ENCODE measurements at regions not wholly inside any gene's neighbourhood (a gene's known extent, or its start where the extent isn't known, plus 50 kb on each side); places are given as distances from the start of the nearest gene placed in this dataset.

DNA sequence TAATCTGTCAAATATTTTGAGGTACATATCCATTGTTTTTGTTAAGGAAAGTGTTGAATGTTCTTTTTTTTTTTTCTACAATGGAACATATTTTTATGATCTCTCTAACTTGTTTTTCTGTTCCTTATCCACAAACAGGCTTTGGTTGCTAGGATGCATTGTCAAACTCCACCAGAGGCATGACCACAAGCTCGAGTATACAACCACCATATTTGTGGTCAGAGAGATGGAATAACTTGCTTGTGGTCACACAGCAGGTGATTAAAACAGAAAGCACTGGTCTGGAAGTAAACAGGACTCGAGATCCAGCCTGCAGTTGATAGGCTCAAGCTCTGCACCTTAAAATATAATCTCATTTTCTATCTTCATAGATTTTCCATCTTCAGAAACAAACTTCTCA is 105.8 kb upstream of the ADAMTS18 start:
- Histone ChIP-seq H3K4me3 (ENCODE audit: extremely low read depth in 1 of 4, insufficient read depth in 2 of 4, low read depth in 3 of 4, low read length in 4 of 4) (no peak overlapping the region), H2AFZ (ENCODE audit: low read length) (peak overlapping the region; percentile 76; the same call in 1 of the 2 replicates), H2BK120ac (replicated peaks; ENCODE audit: low read depth, low read length) (no peak overlapping the region), H3K4ac (replicated peaks; ENCODE audit: insufficient read length, low read depth, low read length) (no peak overlapping the region), H3K9ac (replicated peaks in 1 of 4; ENCODE audit: extremely low read depth in 1 of 4, low read depth in 3 of 4, low read length in 3 of 4) (no peak overlapping the region), H3K27me3 (replicated peaks in 1 of 4; ENCODE audit: control insufficient read depth in 3 of 4, extremely low read depth in 1 of 4, insufficient read depth in 3 of 4, low read length in 3 of 4) (no peaks in the 10 kb centered on the region), H3K56ac (replicated peaks; ENCODE audit: insufficient read length, low read depth, low read length) (no peak overlapping the region), H3K23ac (ENCODE audit: insufficient read length) (no peak overlapping the region), H3K18ac (ENCODE audit: extremely low read depth, low read length) (no peak overlapping the region), H3K9me3 (ENCODE audit: insufficient read depth in 2 of 2, low read depth in 1 of 2, low read length in 1 of 2) (no peaks in the 10 kb centered on the region), H3K4me2 (ENCODE audit: insufficient read depth in 1 of 2, low read depth in 2 of 2, low read length in 2 of 2) (peak overlapping the region in 1 of 2 experiments; percentile 7; a peak in 1 of 4 replicates), H3K23me2 (ENCODE audit: low read depth, low read length) (no peaks in the 10 kb centered on the region), H3K36me3 (ENCODE audit: control insufficient read depth in 2 of 4, insufficient read depth in 4 of 4, low read length in 3 of 4) (no peaks in the 10 kb centered on the region), H3K27ac (ENCODE audit: low read depth, low read length) (no peak overlapping the region), H3K79me2 (ENCODE audit: control insufficient read depth in 1 of 2, insufficient read depth in 2 of 2, low read length in 2 of 2) (no peaks in the 10 kb centered on the region), H4K5ac (ENCODE audit: insufficient read length, low read depth, low read length) (no peak overlapping the region), H3K4me1 (replicated peaks in 1 of 4; ENCODE audit: control insufficient read depth in 3 of 4, insufficient read depth in 4 of 4, low read length in 3 of 4) (peaks cover 0 to 8% (median 4%) of the 10 kb centered on the region in 4 experiments; a peak in 2 of 7 replicates), H4K20me1 (replicated peaks in 1 of 2; ENCODE audit: control insufficient read depth in 1 of 2, insufficient read depth in 2 of 2, low read length in 2 of 2) (no peaks in the 10 kb centered on the region), H4K91ac (replicated peaks; ENCODE audit: insufficient read length, low read length) (no peak overlapping the region), H4K8ac (ENCODE audit: extremely low read depth, insufficient read depth, low read length) (no peak overlapping the region), H3K79me1 (ENCODE audit: low read depth, low read length) (no peaks in the 10 kb centered on the region), H2BK5ac (ENCODE audit: low read depth, low read length) (no peak overlapping the region), H2BK15ac (ENCODE audit: low read length) (no peak overlapping the region), H2AK5ac (ENCODE audit: low read depth, low read length) (no peak overlapping the region), H2BK12ac (ENCODE audit: low read depth, low read length) (no peak overlapping the region), H3K14ac (ENCODE audit: insufficient read length) (no peak overlapping the region), H2BK20ac (ENCODE audit: low read length) (no peak overlapping the region)
- TF ChIP-seq, protein P1, sequence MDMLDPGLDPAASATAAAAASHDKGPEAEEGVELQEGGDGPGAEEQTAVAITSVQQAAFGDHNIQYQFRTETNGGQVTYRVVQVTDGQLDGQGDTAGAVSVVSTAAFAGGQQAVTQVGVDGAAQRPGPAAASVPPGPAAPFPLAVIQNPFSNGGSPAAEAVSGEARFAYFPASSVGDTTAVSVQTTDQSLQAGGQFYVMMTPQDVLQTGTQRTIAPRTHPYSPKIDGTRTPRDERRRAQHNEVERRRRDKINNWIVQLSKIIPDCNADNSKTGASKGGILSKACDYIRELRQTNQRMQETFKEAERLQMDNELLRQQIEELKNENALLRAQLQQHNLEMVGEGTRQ (IDR thresholded peaks at IDR 0.05; ENCODE audit: low read length): no peak
- TF ChIP-seq BRCA1 (IDR thresholded peaks at IDR 0.05; ENCODE audit: low read depth, low read length): no peak
- no peak for TF ChIP-seq KDM1A (IDR thresholded peaks at IDR 0.05; ENCODE audit: borderline replicate concordance, low read length)
- TF ChIP-seq YY1 (IDR thresholded peaks at IDR 0.05; ENCODE audit: low read depth, low read length): no peak
- TF ChIP-seq TBP (IDR thresholded peaks at IDR 0.05; ENCODE audit: low read depth, low read length): no peak
- no peak for TF ChIP-seq CBX5 (IDR thresholded peaks at IDR 0.05; ENCODE audit: low read depth, low read length)
- no peak for TF ChIP-seq RBBP5 (IDR thresholded peaks at IDR 0.05; ENCODE audit: borderline replicate concordance, low read depth, low read length)
- TF ChIP-seq TAF7 (optimal IDR thresholded peaks at IDR 0.05; ENCODE audit: borderline replicate concordance, low read depth, low read length): no peak
- TF ChIP-seq POLR2A (IDR thresholded peaks at IDR 0.05; ENCODE audit: control extremely low read depth in 1 of 2, low read depth in 2 of 2, low read length in 2 of 2): no peak
- no peak for TF ChIP-seq CHD2 (IDR thresholded peaks at IDR 0.05; ENCODE audit: low read length)
- no peak for TF ChIP-seq TEAD4 (IDR thresholded peaks at IDR 0.05; ENCODE audit: low read depth, low read length)
- TF ChIP-seq TAF1 (IDR thresholded peaks at IDR 0.05; ENCODE audit: low read depth, low read length): no peak
- TF ChIP-seq TCF12 (IDR thresholded peaks at IDR 0.05; ENCODE audit: low read depth, low read length): no peak
- TF ChIP-seq CTBP2 (IDR thresholded peaks at IDR 0.05; ENCODE audit: borderline replicate concordance, insufficient read depth, insufficient read length, low read length): no peak
- WGBS, 2 experiments (ENCODE audit: extremely low coverage in 1 of 2, insufficient coverage in 1 of 2, insufficient read length in 1 of 2, insufficient replicate concordance in 2 of 2, low coverage in 1 of 2, low lambda C conversion rate in 2 of 2, missing lambda C conversion rate in 1 of 2): 92% methylated on average over 2 of the region's 2 CpGs; no CpG with 5 or more reads in 1 of the 2 experiments
- no peak for FAIRE-seq
- DNase-seq (ENCODE audit: low read depth in 1 of 2, low spot score in 2 of 2): no peak
- ChIA-PET CTCF (ENCODE audit: partially characterized antibody) (no interaction called here), POLR2A (ENCODE audit: partially characterized antibody) (no interaction called here)

All from H1 (cell line).